ENCODE measurements at regions not wholly inside any gene's neighbourhood (a gene's known extent, or its start where the extent isn't known, plus 50 kb on each side); places are given as distances from the start of the nearest gene placed in this dataset.

- H3K36me3 ChIP-seq (ENCODE audit: insufficient read depth, low read length), result no peaks in the 10 kb centered on the region
- H3K9me3 ChIP-seq (ENCODE audit: low read length), result no peaks in the 10 kb centered on the region
- H3K4me2 ChIP-seq (ENCODE audit: low read length), result no peak overlapping the region
- no peak overlapping the region for H3K4me3 ChIP-seq (ENCODE audit: low read depth, low read length, poor library complexity, severe bottlenecking)
- TF ChIP-seq CTCF (conservative IDR thresholded peaks at IDR 0.05; ENCODE audit: low read length) (no peak), EZH2phosphoT487 (IDR thresholded peaks at IDR 0.05; ENCODE audit: borderline replicate concordance, low read depth, low read length) (no peak)
- no peak for DNase-seq (ENCODE audit: low spot score)
- H2AFZ ChIP-seq (ENCODE audit: low read length), result no peak overlapping the region
- CTCF ChIA-PET (ENCODE audit: unreplicated experiment), result no interaction called here
- POLR2A ChIA-PET, result no interaction called here
- intact Hi-C loops (cut with micrococcal nuclease; ENCODE audit: unreplicated experiment), result no loop called here
- no peaks in the 10 kb centered on the region for H4K20me1 ChIP-seq (ENCODE audit: insufficient read depth, low read length)
- no peaks in the 10 kb centered on the region for H3K9me2 ChIP-seq (ENCODE audit: insufficient read depth, low read length)
- no peaks in the 10 kb centered on the region for H3K4me1 ChIP-seq (ENCODE audit: insufficient read depth, low read length, poor library complexity, severe bottlenecking)
- no peaks in the 10 kb centered on the region for H3K79me2 ChIP-seq (ENCODE audit: insufficient read depth, low read depth, low read length)
- no peak overlapping the region for H3K27ac ChIP-seq (ENCODE audit: low read depth, low read length, poor library complexity, severe bottlenecking)
- BruUV-seq (replicated peaks), result no TSS peak
Measured at GRCh38 chr7:114860206-114860605, 61.7 kb upstream of the MDFIC start.

- no peak overlapping the region for H3K27ac ChIP-seq (ENCODE audit: low read depth, low read length, poor library complexity, severe bottlenecking)
- no peak overlapping the region for H2AFZ ChIP-seq (ENCODE audit: low read length)
- H3K9me2 ChIP-seq (ENCODE audit: insufficient read depth, low read length), result no peaks in the 10 kb centered on the region
- ChIA-PET POLR2A (no interaction called here), CTCF (ENCODE audit: unreplicated experiment) (no interaction called here)
- BruUV-seq (replicated peaks), result no TSS peak
- intact Hi-C loops (cut with micrococcal nuclease; ENCODE audit: unreplicated experiment), result no loop called here
- H3K4me2 ChIP-seq (ENCODE audit: low read length), result no peak overlapping the region
- no peaks in the 10 kb centered on the region for H3K4me1 ChIP-seq (ENCODE audit: insufficient read depth, low read length, poor library complexity, severe bottlenecking)
- TF ChIP-seq CTCF (conservative IDR thresholded peaks at IDR 0.05; ENCODE audit: low read length) (no peak), EZH2phosphoT487 (IDR thresholded peaks at IDR 0.05; ENCODE audit: borderline replicate concordance, low read depth, low read length) (no peak)
- H3K9me3 ChIP-seq (ENCODE audit: low read length), result no peaks in the 10 kb centered on the region
- no peaks in the 10 kb centered on the region for H3K36me3 ChIP-seq (ENCODE audit: insufficient read depth, low read length)
- no peak overlapping the region for H3K4me3 ChIP-seq (ENCODE audit: low read depth, low read length, poor library complexity, severe bottlenecking)
- H3K79me2 ChIP-seq (ENCODE audit: insufficient read depth, low read depth, low read length), result no peaks in the 10 kb centered on the region
- no peaks in the 10 kb centered on the region for H4K20me1 ChIP-seq (ENCODE audit: insufficient read depth, low read length)
- DNase-seq (ENCODE audit: low spot score), result no peak
Measured at GRCh38 chr7:114862406-114862805, 59.5 kb upstream of the MDFIC start.

GRCh38 chr7:114864278-114864677 lies 57.6 kb upstream of the MDFIC start:
- H3K4me2 ChIP-seq (ENCODE audit: low read length), result no peak overlapping the region
- H3K9me3 ChIP-seq (ENCODE audit: low read length), result no peaks in the 10 kb centered on the region
- H3K4me3 ChIP-seq (ENCODE audit: low read depth, low read length, poor library complexity, severe bottlenecking), result no peak overlapping the region
- no peak for TF ChIP-seq CTCF (conservative IDR thresholded peaks at IDR 0.05; ENCODE audit: low read length)
- no peak for TF ChIP-seq EZH2phosphoT487 (IDR thresholded peaks at IDR 0.05; ENCODE audit: borderline replicate concordance, low read depth, low read length)
- H3K4me1 ChIP-seq (ENCODE audit: insufficient read depth, low read length, poor library complexity, severe bottlenecking), result no peaks in the 10 kb centered on the region
- no peak for DNase-seq (ENCODE audit: low spot score)
- no peaks in the 10 kb centered on the region for H4K20me1 ChIP-seq (ENCODE audit: insufficient read depth, low read length)
- no TSS peak for BruUV-seq (replicated peaks)
- POLR2A ChIA-PET, result interaction anchor here (0.7 to 1.1 kb wide), 2 partner anchors 32 to 62 kb away, joined by 3 read pairs; no protein-coding TSS in a partner anchor
- H2AFZ ChIP-seq (ENCODE audit: low read length), result no peak overlapping the region
- H3K36me3 ChIP-seq (ENCODE audit: insufficient read depth, low read length), result no peaks in the 10 kb centered on the region
- H3K27ac ChIP-seq (ENCODE audit: low read depth, low read length, poor library complexity, severe bottlenecking), result no peak overlapping the region
- H3K9me2 ChIP-seq (ENCODE audit: insufficient read depth, low read length), result no peaks in the 10 kb centered on the region
- no peaks in the 10 kb centered on the region for H3K79me2 ChIP-seq (ENCODE audit: insufficient read depth, low read depth, low read length)
- CTCF ChIA-PET (ENCODE audit: unreplicated experiment), result no interaction called here
- intact Hi-C loops (cut with micrococcal nuclease; ENCODE audit: unreplicated experiment), result no loop called here

All from OCI-LY7 (cell line).